HUES6 (cell line): ENCODE measurements at regions not wholly inside any gene's neighbourhood (a gene's known extent, or its start where the extent isn't known, plus 50 kb on each side); places are given as distances from the start of the nearest gene placed in this dataset.

ENCODE experiments used
- H3K27ac ChIP-seq: 2 replicates; pipeline ENCODE4 v1.7.0; 2013; ENCODE audit warnings: low read depth, mild to moderate bottlenecking, low read length, inconsistent platforms
- H3K27me3 ChIP-seq: 2 replicates; pipeline ENCODE4 v1.6.1; 2013; ENCODE audit warnings: low read length; ENCODE audit not compliant: control insufficient read depth, insufficient read depth
- H3K36me3 ChIP-seq: 2 replicates; pipeline ENCODE4 v1.6.1; 2013; ENCODE audit warnings: low read length; ENCODE audit not compliant: control insufficient read depth, insufficient read depth
- H3K4me1 ChIP-seq: 2 replicates; pipeline ENCODE4 v1.6.1; 2013; ENCODE audit warnings: low read length; ENCODE audit not compliant: control insufficient read depth, insufficient read depth
- H3K4me3 ChIP-seq: 2 replicates; pipeline ENCODE4 v1.5.1; 2013; ENCODE audit warnings: low read depth, low read length
- H3K9ac ChIP-seq: one replicate; pipeline ENCODE4 v1.6.1; 2013; ENCODE audit warnings: mild to moderate bottlenecking, low read length
- H3K9me3 ChIP-seq: 2 replicates; pipeline ENCODE4 v1.6.1; 2013; ENCODE audit warnings: low read depth, low read length; ENCODE audit not compliant: control insufficient read depth, insufficient read depth

GRCh38 chr14:62364800-62365280 is 602.6 kb downstream of the SNAPC1 start:
- H3K36me3 ChIP-seq: no peaks in the 10 kb centered on the region
- H3K4me1 ChIP-seq: no peaks in the 10 kb centered on the region
- H3K27me3 ChIP-seq: no peaks in the 10 kb centered on the region
- H3K9ac ChIP-seq: no peak overlapping the region
- H3K27ac ChIP-seq: no peak overlapping the region
- no peak overlapping the region for H3K4me3 ChIP-seq
- no peaks in the 10 kb centered on the region; the same call in 1 of the 2 replicates for H3K9me3 ChIP-seq

- Histone ChIP-seq H3K9ac (no peak overlapping the region), H3K9me3 (no peaks in the 10 kb centered on the region), H3K27ac (no peak overlapping the region), H3K27me3 (no peaks in the 10 kb centered on the region), H3K4me1 (no peaks in the 10 kb centered on the region), H3K36me3 (no peaks in the 10 kb centered on the region), H3K4me3 (no peak overlapping the region)
These were observed 607.8 kb downstream of the SNAPC1 start for GRCh38 chr14:62369919-62370560.

- Histone ChIP-seq H3K9ac (no peak overlapping the region), H3K9me3 (no peaks in the 10 kb centered on the region), H3K4me3 (no peak overlapping the region), H3K27ac (no peak overlapping the region), H3K4me1 (no peaks in the 10 kb centered on the region), H3K27me3 (no peaks in the 10 kb centered on the region), H3K36me3 (no peaks in the 10 kb centered on the region)
These were observed 611.7 kb downstream of the SNAPC1 start for GRCh38 chr14:62373944-62374343.

GRCh38 chr14:62378057-62378456 is 615.8 kb downstream of the SNAPC1 start:
- Histone ChIP-seq H3K9ac (no peak overlapping the region), H3K27ac (no peak overlapping the region), H3K36me3 (no peaks in the 10 kb centered on the region), H3K4me1 (no peaks in the 10 kb centered on the region), H3K4me3 (no peak overlapping the region), H3K9me3 (no peaks in the 10 kb centered on the region), H3K27me3 (no peaks in the 10 kb centered on the region)

GRCh38 chr14:62381311-62382070 is 619.3 kb downstream of the SNAPC1 start:
- no peak overlapping the region for H3K9ac ChIP-seq
- H3K9me3 ChIP-seq: peaks cover 5% of the 10 kb centered on the region
- no peaks in the 10 kb centered on the region for H3K27me3 ChIP-seq
- H3K4me3 ChIP-seq: no peak overlapping the region
- H3K4me1 ChIP-seq: no peaks in the 10 kb centered on the region
- H3K36me3 ChIP-seq: no peaks in the 10 kb centered on the region
- H3K27ac ChIP-seq: no peak overlapping the region

- Histone ChIP-seq H3K4me1 (peaks cover 15% of the 10 kb centered on the region), H3K9ac (no peak overlapping the region), H3K4me3 (no peak overlapping the region), H3K36me3 (no peaks in the 10 kb centered on the region), H3K27me3 (no peaks in the 10 kb centered on the region), H3K27ac (no peak overlapping the region), H3K9me3 (no peaks in the 10 kb centered on the region)
These were observed 636.1 kb downstream of the KCNH5 start for GRCh38 chr14:62409169-62409568.

GRCh38 chr14:62409626-62410300 is 635.5 kb downstream of the KCNH5 start:
- Histone ChIP-seq H3K27ac (no peak overlapping the region), H3K9me3 (no peaks in the 10 kb centered on the region), H3K36me3 (no peaks in the 10 kb centered on the region), H3K9ac (no peak overlapping the region), H3K27me3 (no peaks in the 10 kb centered on the region), H3K4me3 (no peak overlapping the region), H3K4me1 (peaks cover 15% of the 10 kb centered on the region)

- no peak overlapping the region for H3K9ac ChIP-seq
- no peaks in the 10 kb centered on the region for H3K9me3 ChIP-seq
- H3K27me3 ChIP-seq: no peaks in the 10 kb centered on the region
- H3K27ac ChIP-seq: no peak overlapping the region
- no peaks in the 10 kb centered on the region for H3K4me1 ChIP-seq
- H3K4me3 ChIP-seq: no peak overlapping the region
- H3K36me3 ChIP-seq: no peaks in the 10 kb centered on the region
These were observed 624.4 kb downstream of the KCNH5 start for GRCh38 chr14:62420847-62421246.

GRCh38 chr14:62428429-62429203 is 616.6 kb downstream of the KCNH5 start:
- no peak overlapping the region for H3K9ac ChIP-seq

GRCh38 chr14:62429683-62430082 is 615.6 kb downstream of the KCNH5 start:
- Histone ChIP-seq H3K4me1 (no peaks in the 10 kb centered on the region), H3K36me3 (no peaks in the 10 kb centered on the region), H3K9ac (no peak overlapping the region), H3K9me3 (peaks cover 28% of the 10 kb centered on the region), H3K4me3 (no peak overlapping the region), H3K27me3 (no peaks in the 10 kb centered on the region), H3K27ac (no peak overlapping the region)

More at GRCh38 chr14:62428429-62429203, 616.6 kb downstream of the KCNH5 start:
- Histone ChIP-seq H3K27me3 (no peaks in the 10 kb centered on the region), H3K27ac (no peak overlapping the region), H3K4me1 (no peaks in the 10 kb centered on the region), H3K4me3 (no peak overlapping the region), H3K9me3 (peaks cover 22% of the 10 kb centered on the region), H3K36me3 (no peaks in the 10 kb centered on the region)
